CD4-positive, CD25-positive, alpha-beta regulatory T cell (primary cell): ENCODE measurements at regions not wholly inside any gene's neighbourhood (a gene's known extent, or its start where the extent isn't known, plus 50 kb on each side); places are given as distances from the start of the nearest gene placed in this dataset.

Source experiments
- ATAC-seq, 2 donors: fragments of 150-1000 bp; cut with Tn5 transposase; one replicate each; pipeline ENCODE4 v1.10.0; 2021; ENCODE audit warnings: low read depth in 2 of 2, moderate number of reproducible peaks in 2 of 2, moderate library complexity in 1 of 2
- DNase-seq, 3 donors: peaks; one replicate each; pipeline versions ENCODE4 v3.0.0 to v3.0.0-alpha.2; 2012 to 2022; ENCODE audit warnings: mixed read lengths in 1 of 3
- H3K27ac ChIP-seq: one replicate; pipeline ENCODE4 v1.7.0; 2013; ENCODE audit warnings: mild to moderate bottlenecking, low read length; ENCODE audit not compliant: insufficient read depth, poor library complexity, severe bottlenecking
- H3K27me3 ChIP-seq: one replicate; pipeline ENCODE4 v1.7.0; 2013; ENCODE audit warnings: low read length; ENCODE audit not compliant: control insufficient read depth, insufficient read depth
- H3K36me3 ChIP-seq: one replicate; pipeline ENCODE4 v1.7.0; 2013; ENCODE audit warnings: mild to moderate bottlenecking, low read length, moderate library complexity; ENCODE audit not compliant: control insufficient read depth, insufficient read depth
- H3K4me1 ChIP-seq: 2 replicates; pipeline ENCODE4 v1.7.0; 2013; ENCODE audit warnings: mild to moderate bottlenecking, low read length; ENCODE audit not compliant: insufficient read depth, control insufficient read depth, poor library complexity, severe bottlenecking
- H3K4me3 ChIP-seq: one replicate; pipeline ENCODE4 v1.7.0; 2013; ENCODE audit warnings: low read depth, mild to moderate bottlenecking, low read length, moderate library complexity
- H3K9me3 ChIP-seq, 2 experiments: 1 replicate in 1 of 2; 2 replicates in 1 of 2; pipeline ENCODE4 v1.7.0; 2013; ENCODE audit warnings: low read length in 2 of 2, mild to moderate bottlenecking in 1 of 2, moderate library complexity in 1 of 2; ENCODE audit not compliant: control insufficient read depth in 2 of 2
- H3K27ac Mint-ChIP-seq, 3 donors: one replicate each; pipeline ENCODE4 v1.8.0; 2020 to 2022; ENCODE audit warnings: mild to moderate bottlenecking in 3 of 3, mixed read lengths in 3 of 3, moderate library complexity in 2 of 3
- H3K27me3 Mint-ChIP-seq: one replicate; pipeline ENCODE4 v1.8.0; 2022; ENCODE audit warnings: mild to moderate bottlenecking, mixed read lengths
- H3K36me3 Mint-ChIP-seq: one replicate; pipeline ENCODE4 v1.8.0; 2020; ENCODE audit warnings: mixed read lengths
- H3K4me1 Mint-ChIP-seq, 4 donors: one replicate each; pipeline ENCODE4 v1.8.0; 2020 to 2022; ENCODE audit warnings: mixed read lengths in 4 of 4, mild to moderate bottlenecking in 1 of 4
- H3K4me3 Mint-ChIP-seq, 4 donors: one replicate each; pipeline ENCODE4 v1.8.0; 2020 to 2022; ENCODE audit warnings: mild to moderate bottlenecking in 4 of 4, mixed read lengths in 4 of 4, moderate library complexity in 3 of 4
- H3K9me3 Mint-ChIP-seq, 7 donors: one replicate each; pipeline ENCODE4 v1.8.0; 2020 to 2022; ENCODE audit warnings: mixed read lengths in 7 of 7, mild to moderate bottlenecking in 3 of 7, moderate library complexity in 2 of 7

DNA sequence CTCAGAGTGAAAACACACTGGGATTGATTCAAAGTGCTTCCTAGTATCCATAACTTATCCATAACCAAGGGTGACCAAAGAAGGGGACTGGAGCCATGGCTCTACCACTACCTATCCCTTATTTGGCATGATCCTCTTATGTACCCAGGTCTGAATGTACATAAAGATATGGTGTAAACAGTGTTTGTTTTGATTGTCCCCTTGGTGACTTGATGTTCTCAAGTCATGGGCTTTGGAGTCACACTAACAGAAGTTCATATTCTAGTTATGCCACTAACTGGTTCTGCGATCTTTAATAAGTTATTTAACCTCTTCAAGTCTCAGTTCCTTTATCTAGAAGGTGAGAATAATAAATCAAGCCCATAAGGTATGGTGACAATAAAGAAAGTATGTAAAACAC, 283.4 kb upstream of the PTGER4 start:
- H3K4me1 ChIP-seq, result no peaks in the 10 kb centered on the region
- H3K9me3 Mint-ChIP-seq, result peaks cover 0 to 2% (median 0%) of the 10 kb centered on the region in 7 donors
- DNase-seq (no peak), ATAC-seq (no peak)
- no peak overlapping the region for H3K4me3 Mint-ChIP-seq
- no peaks in the 10 kb centered on the region for H3K27me3 ChIP-seq
- H3K9me3 ChIP-seq, result no peaks in the 10 kb centered on the region
- H3K27me3 Mint-ChIP-seq, result no peaks in the 10 kb centered on the region
- no peak overlapping the region for H3K27ac Mint-ChIP-seq
- no peaks in the 10 kb centered on the region for H3K36me3 ChIP-seq
- no peak overlapping the region for H3K27ac ChIP-seq
- H3K4me3 ChIP-seq, result no peak overlapping the region
- H3K36me3 Mint-ChIP-seq, result no peaks in the 10 kb centered on the region
- peaks cover 4 to 12% (median 5%) of the 10 kb centered on the region in 4 donors for H3K4me1 Mint-ChIP-seq

DNA sequence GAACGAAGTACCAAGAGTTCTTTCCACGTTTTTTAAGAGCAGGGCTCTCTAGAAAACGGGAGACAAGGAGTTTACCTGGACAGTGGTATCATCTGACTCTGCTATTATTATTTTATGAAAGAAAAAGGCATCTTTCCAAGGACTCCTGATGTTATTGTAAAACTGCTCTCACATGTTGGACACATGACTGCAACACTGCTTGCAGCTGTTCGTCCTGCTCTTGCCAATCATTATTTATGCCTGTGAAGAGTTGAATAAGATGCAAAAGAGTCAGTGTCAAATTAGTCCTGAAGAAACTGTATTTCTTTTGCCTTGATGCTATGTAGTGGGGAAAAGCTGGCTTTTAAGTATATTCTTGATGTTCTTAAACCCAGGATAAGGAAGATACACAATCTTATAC, 284.5 kb upstream of the PTGER4 start:
- peaks cover 11% of the 10 kb centered on the region for H3K4me1 ChIP-seq
- H3K27ac ChIP-seq, result no peak overlapping the region
- ATAC-seq (no peak), DNase-seq (no peak)
- Mint-ChIP-seq H3K4me3 (no peak overlapping the region), H3K27ac (no peak overlapping the region), H3K27me3 (no peaks in the 10 kb centered on the region), H3K9me3 (peaks cover 0 to 2% (median 0%) of the 10 kb centered on the region in 7 donors), H3K36me3 (no peaks in the 10 kb centered on the region), H3K4me1 (peaks cover 8 to 19% (median 13%) of the 10 kb centered on the region in 4 donors)
- no peaks in the 10 kb centered on the region for H3K36me3 ChIP-seq
- H3K27me3 ChIP-seq, result no peaks in the 10 kb centered on the region
- no peak overlapping the region for H3K4me3 ChIP-seq
- H3K9me3 ChIP-seq, result no peaks in the 10 kb centered on the region

DNA sequence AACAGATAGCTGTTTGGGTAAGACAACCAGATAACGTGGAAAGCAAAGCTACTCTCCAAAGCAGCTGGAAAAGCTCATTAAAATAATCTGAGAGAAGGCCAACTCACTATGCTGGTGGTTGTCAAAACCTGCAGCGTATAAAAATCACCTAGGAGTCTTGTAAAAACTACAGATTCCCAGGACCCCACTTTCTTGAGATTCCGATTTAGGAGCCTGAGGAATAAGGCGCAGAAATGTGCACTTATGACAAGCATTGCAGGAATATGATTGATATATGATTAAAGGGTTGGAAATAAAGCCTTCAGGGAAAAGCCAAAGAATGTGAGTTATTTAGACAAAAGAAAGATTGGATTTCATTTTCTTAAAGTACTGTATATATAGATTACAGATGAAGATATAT, 285.0 kb upstream of the PTGER4 start:
- H3K36me3 Mint-ChIP-seq, result no peaks in the 10 kb centered on the region
- no peak overlapping the region for H3K27ac ChIP-seq
- H3K4me3 ChIP-seq, result no peak overlapping the region
- peaks cover 13 to 24% (median 19%) of the 10 kb centered on the region in 4 donors for H3K4me1 Mint-ChIP-seq
- no peaks in the 10 kb centered on the region for H3K27me3 ChIP-seq
- peaks cover 16% of the 10 kb centered on the region for H3K4me1 ChIP-seq
- H3K36me3 ChIP-seq, result no peaks in the 10 kb centered on the region
- ATAC-seq, result no peak
- no peaks in the 10 kb centered on the region for H3K27me3 Mint-ChIP-seq
- peaks cover 0 to 2% (median 0%) of the 10 kb centered on the region in 7 donors for H3K9me3 Mint-ChIP-seq
- DNase-seq, result no peak
- H3K9me3 ChIP-seq, result no peaks in the 10 kb centered on the region
- no peak overlapping the region for H3K4me3 Mint-ChIP-seq
- no peak overlapping the region for H3K27ac Mint-ChIP-seq

DNA sequence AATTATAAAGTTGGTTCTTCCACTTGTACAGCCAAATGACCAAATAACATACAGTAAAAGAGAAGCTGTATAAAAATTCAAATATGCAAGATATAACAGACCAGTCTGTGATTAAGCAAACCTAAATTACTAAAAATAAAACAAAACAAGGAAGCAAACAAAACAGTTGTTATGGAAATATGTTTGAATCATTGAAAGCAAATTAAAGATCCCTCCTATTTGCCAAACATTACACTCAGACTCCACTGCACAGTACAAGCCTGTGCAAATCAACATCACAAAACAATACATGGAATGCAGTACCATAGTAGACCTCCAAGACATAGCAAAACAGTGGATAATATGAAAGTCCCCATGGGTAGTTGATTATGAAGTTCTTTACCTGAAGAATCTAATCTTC, 288.1 kb upstream of the PTGER4 start:
- Mint-ChIP-seq H3K9me3 (peaks cover 0 to 2% (median 0%) of the 10 kb centered on the region in 7 donors), H3K4me1 (peaks cover 15 to 37% (median 26%) of the 10 kb centered on the region in 4 donors), H3K27me3 (no peaks in the 10 kb centered on the region), H3K4me3 (no peak overlapping the region), H3K27ac (peak overlapping the region in 1 of 3 donors; percentile 1), H3K36me3 (no peaks in the 10 kb centered on the region)
- ATAC-seq (no peak), DNase-seq (no peak)
- no peaks in the 10 kb centered on the region for H3K36me3 ChIP-seq
- no peaks in the 10 kb centered on the region for H3K27me3 ChIP-seq
- no peak overlapping the region for H3K27ac ChIP-seq
- H3K4me3 ChIP-seq, result no peak overlapping the region
- no peaks in the 10 kb centered on the region for H3K9me3 ChIP-seq
- peaks cover 24% of the 10 kb centered on the region for H3K4me1 ChIP-seq

DNA sequence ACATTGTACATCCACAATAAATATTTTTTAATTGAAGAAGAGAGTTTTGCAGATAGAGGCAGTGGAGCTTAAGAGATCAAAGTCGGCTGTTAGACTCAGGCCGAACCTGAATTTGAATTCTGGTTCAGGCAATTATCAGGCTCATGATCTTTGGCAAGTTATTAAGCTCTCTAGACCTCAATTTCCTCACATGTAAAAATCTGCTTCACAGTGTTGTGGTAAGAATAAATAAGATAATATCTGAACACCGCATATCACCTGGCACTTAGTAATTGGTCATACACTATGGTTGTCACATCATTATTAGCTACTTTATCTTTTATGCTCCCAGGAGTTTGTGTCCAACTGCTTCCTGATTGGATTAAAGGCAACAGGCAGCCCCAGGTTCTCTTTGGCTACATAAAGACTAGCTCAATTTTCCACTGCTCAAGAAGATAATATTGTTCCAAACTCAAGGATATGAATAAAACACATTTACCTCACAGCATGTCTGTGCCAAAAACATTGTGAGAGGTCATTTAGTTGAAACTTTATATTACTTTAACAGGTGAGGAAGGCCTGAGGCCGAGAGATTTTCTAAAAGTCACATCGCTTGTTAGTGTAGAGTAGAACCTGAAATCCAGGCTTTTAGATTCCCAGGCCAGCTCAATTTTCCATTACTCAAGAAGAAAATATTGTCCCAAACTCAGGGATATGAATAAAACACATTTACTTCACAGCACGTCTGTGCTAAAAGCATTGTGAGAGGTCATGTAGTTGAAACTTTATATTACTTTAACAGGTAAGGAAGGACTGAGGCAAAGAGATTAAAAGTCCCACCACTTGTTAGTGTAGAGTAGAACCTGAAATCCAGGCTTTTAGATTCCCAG, 289.2 kb upstream of the PTGER4 start:
- Mint-ChIP-seq H3K4me1 (peaks cover 18 to 47% (median 31%) of the 10 kb centered on the region in 4 donors), H3K27me3 (no peaks in the 10 kb centered on the region), H3K36me3 (no peaks in the 10 kb centered on the region), H3K4me3 (peak overlapping the region in 3 of 4 donors; percentile 2 to 5 (median 3)), H3K9me3 (peaks cover 0 to 2% (median 0%) of the 10 kb centered on the region in 7 donors), H3K27ac (peak overlapping the region; percentile 27 to 79 (median 73))
- peaks cover 35% of the 10 kb centered on the region for H3K4me1 ChIP-seq
- H3K9me3 ChIP-seq, result no peaks in the 10 kb centered on the region
- no peak overlapping the region for H3K27ac ChIP-seq
- DNase-seq (peak in 2 of 3 donors; percentile 32 to 42), ATAC-seq (peak; percentile 23 to 41)
- H3K27me3 ChIP-seq, result no peaks in the 10 kb centered on the region
- H3K36me3 ChIP-seq, result no peaks in the 10 kb centered on the region
- peak overlapping the region; percentile 26 for H3K4me3 ChIP-seq

DNA sequence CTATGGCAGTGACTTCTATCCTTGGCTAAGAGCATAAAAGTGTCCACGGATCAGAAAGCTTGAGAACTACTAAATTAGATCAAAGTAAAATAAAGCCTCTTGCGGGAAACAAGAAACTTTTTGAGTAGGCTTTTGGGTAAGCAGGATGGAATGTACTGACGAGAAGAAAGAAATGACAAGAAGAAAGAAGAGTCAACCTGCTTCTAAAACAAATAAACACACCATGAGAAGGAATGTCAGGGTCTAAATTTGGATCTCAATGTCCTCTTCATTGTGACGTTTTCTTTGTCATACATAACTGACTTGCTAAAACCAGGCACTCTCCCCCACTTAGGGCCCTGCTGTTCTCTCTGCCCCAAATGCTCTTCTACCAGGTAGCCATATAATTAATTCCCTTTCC, 290.1 kb upstream of the PTGER4 start:
- ATAC-seq (no peak), DNase-seq (no peak)
- Mint-ChIP-seq H3K27ac (peak overlapping the region in 2 of 3 donors; percentile 27 to 79), H3K9me3 (peaks cover 0 to 2% (median 0%) of the 10 kb centered on the region in 7 donors), H3K4me1 (peaks cover 24 to 56% (median 38%) of the 10 kb centered on the region in 4 donors), H3K4me3 (peak overlapping the region in 1 of 4 donors; percentile 5), H3K36me3 (no peaks in the 10 kb centered on the region), H3K27me3 (no peaks in the 10 kb centered on the region)
- Histone ChIP-seq H3K27me3 (no peaks in the 10 kb centered on the region), H3K4me1 (peaks cover 44% of the 10 kb centered on the region), H3K36me3 (no peaks in the 10 kb centered on the region), H3K4me3 (no peak overlapping the region), H3K9me3 (no peaks in the 10 kb centered on the region), H3K27ac (peak overlapping the region; percentile 1)

DNA sequence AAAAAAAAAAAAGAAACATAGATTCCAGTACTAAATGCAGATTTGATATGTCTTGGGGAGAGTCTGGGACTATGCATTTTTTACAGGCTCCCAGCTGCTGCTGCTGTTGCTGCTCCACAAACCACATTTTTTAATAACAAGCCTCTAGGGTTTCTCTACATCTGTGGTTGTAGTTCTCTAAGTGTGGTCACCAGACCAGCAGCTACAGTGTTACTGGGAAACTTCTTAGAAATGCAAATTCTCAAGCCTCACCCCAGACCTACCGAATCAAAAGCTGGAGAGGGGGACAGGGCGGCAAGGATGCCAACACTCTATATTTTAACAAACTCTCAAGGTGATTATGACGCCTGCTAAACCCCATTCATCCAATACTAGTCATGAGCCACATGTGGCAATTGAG, 293.4 kb upstream of the PTGER4 start:
- Mint-ChIP-seq H3K36me3 (no peaks in the 10 kb centered on the region), H3K9me3 (peaks cover 0 to 2% (median 0%) of the 10 kb centered on the region in 7 donors), H3K27ac (no peak overlapping the region), H3K4me3 (peak overlapping the region in 1 of 4 donors; percentile 7), H3K27me3 (no peaks in the 10 kb centered on the region), H3K4me1 (peaks cover 36 to 62% (median 50%) of the 10 kb centered on the region in 4 donors)
- DNase-seq, result peak in 1 of 3 donors; percentile 65
- H3K27me3 ChIP-seq, result no peaks in the 10 kb centered on the region
- H3K4me1 ChIP-seq, result peaks cover 59% of the 10 kb centered on the region
- H3K9me3 ChIP-seq, result no peaks in the 10 kb centered on the region
- peak overlapping the region; percentile 27 for H3K4me3 ChIP-seq
- no peak overlapping the region for H3K27ac ChIP-seq
- peak; percentile 10 to 18 for ATAC-seq
- H3K36me3 ChIP-seq, result no peaks in the 10 kb centered on the region
